ENCODE measurements at regions not wholly inside any gene's neighbourhood (a gene's known extent, or its start where the extent isn't known, plus 50 kb on each side); places are given as distances from the start of the nearest gene placed in this dataset.
"Not testable (repeated sequence)": the region's sequence is repeated elsewhere in the genome, so short reads cannot be mapped to it uniquely, and the experiment has no call there.

- H3K27ac ChIP-seq; DNase-seq (ENCODE audit: low read depth, low spot score): not testable (repeated sequence)
Observed at GRCh38 chr17:77837072-77837471, 121.4 kb upstream of the TNRC6C start.

- H3K27ac ChIP-seq, result no peak overlapping the region
- DNase-seq (ENCODE audit: low read depth, low spot score), result no peak
Observed at GRCh38 chr17:77837917-77838316, 120.6 kb upstream of the TNRC6C start.

- H3K27ac ChIP-seq, result no peak overlapping the region
- DNase-seq (ENCODE audit: low read depth, low spot score), result no peak
Observed at GRCh38 chr17:77838748-77839697, 119.5 kb upstream of the TNRC6C start.

- DNase-seq (ENCODE audit: low read depth, low spot score), result no peak
- H3K27ac ChIP-seq, result no peak overlapping the region
Observed at GRCh38 chr17:77839698-77840512, 118.6 kb upstream of the TNRC6C start.

GRCh38 chr17:77840513-77841165, 117.9 kb upstream of the TNRC6C start:
- H3K27ac ChIP-seq, result no peak overlapping the region
- no peak for DNase-seq (ENCODE audit: low read depth, low spot score)

- H3K27ac ChIP-seq, result no peak overlapping the region
- no peak for DNase-seq (ENCODE audit: low read depth, low spot score)
Observed at GRCh38 chr17:77841742-77842527, 116.6 kb upstream of the TNRC6C start.

- no peak for DNase-seq (ENCODE audit: low read depth, low spot score)
- no peak overlapping the region for H3K27ac ChIP-seq
Observed at GRCh38 chr17:77842528-77843147, 115.9 kb upstream of the TNRC6C start.

GRCh38 chr17:77843255-77843895, 115.1 kb upstream of the TNRC6C start:
- not testable (repeated sequence) for H3K27ac ChIP-seq; DNase-seq (ENCODE audit: low read depth, low spot score)

- no peak overlapping the region for H3K27ac ChIP-seq
- no peak for DNase-seq (ENCODE audit: low read depth, low spot score)
Observed at GRCh38 chr17:77843896-77844295, 114.6 kb upstream of the TNRC6C start.

GRCh38 chr17:77844681-77845080, 113.8 kb upstream of the TNRC6C start:
- no peak for DNase-seq (ENCODE audit: low read depth, low spot score)
- no peak overlapping the region for H3K27ac ChIP-seq

- no peak overlapping the region for H3K27ac ChIP-seq
Observed at GRCh38 chr17:77845541-77846225, 112.8 kb upstream of the TNRC6C start.

GRCh38 chr17:77846531-77847085, 111.9 kb upstream of the TNRC6C start:
- H3K27ac ChIP-seq, result no peak overlapping the region
- no peak for DNase-seq (ENCODE audit: low read depth, low spot score)

More at GRCh38 chr17:77845541-77846225, 112.8 kb upstream of the TNRC6C start:
- no peak for DNase-seq (ENCODE audit: low read depth, low spot score)

- DNase-seq (ENCODE audit: low read depth, low spot score), result no peak
- no peak overlapping the region for H3K27ac ChIP-seq
Observed at GRCh38 chr17:77847221-77848085, 111.0 kb upstream of the TNRC6C start.

- H3K27ac ChIP-seq, result no peak overlapping the region
- DNase-seq (ENCODE audit: low read depth, low spot score), result no peak
Observed at GRCh38 chr17:77848257-77848656, 110.2 kb upstream of the TNRC6C start.

GRCh38 chr17:77849239-77849638, 109.3 kb upstream of the TNRC6C start:
- no peak overlapping the region for H3K27ac ChIP-seq
- DNase-seq (ENCODE audit: low read depth, low spot score), result no peak

GRCh38 chr17:77851921-77852320, 106.6 kb upstream of the TNRC6C start:
- DNase-seq (ENCODE audit: low read depth, low spot score), result no peak
- no peak overlapping the region for H3K27ac ChIP-seq

- no peak for DNase-seq (ENCODE audit: low read depth, low spot score)
- no peak overlapping the region for H3K27ac ChIP-seq
Observed at GRCh38 chr17:77852731-77853130, 105.8 kb upstream of the TNRC6C start.
